ENCODE measurements at regions not wholly inside any gene's neighbourhood (a gene's known extent, or its start where the extent isn't known, plus 50 kb on each side); places are given as distances from the start of the nearest gene placed in this dataset.
"Not testable (repeated sequence)": the region's sequence is repeated elsewhere in the genome, so short reads cannot be mapped to it uniquely, and the experiment has no call there.

- DNase-seq (no peak), ATAC-seq (ENCODE audit: poor library complexity) (no peak)
- intact Hi-C loops (cut with DNase I), result no loop called here
Measured at GRCh38 chrX:47302396-47302795, 68.0 kb upstream of the ZNF157 start.

- DNase-seq; intact Hi-C loops (cut with DNase I); ATAC-seq (ENCODE audit: poor library complexity): not testable (repeated sequence)
Measured at GRCh38 chrX:47306471-47307023, 63.8 kb upstream of the ZNF157 start.

- ATAC-seq (ENCODE audit: poor library complexity) (no peak), DNase-seq (peak; percentile 49)
- intact Hi-C loops (cut with DNase I), result no loop called here
Measured at GRCh38 chrX:47311932-47312774, 58.2 kb upstream of the ZNF157 start.

- DNase-seq (no peak), ATAC-seq (ENCODE audit: poor library complexity) (no peak)
Measured at GRCh38 chrX:47313056-47313455, 57.3 kb upstream of the ZNF157 start.

GRCh38 chrX:47316276-47317025, 53.9 kb upstream of the ZNF157 start:
- ATAC-seq (ENCODE audit: poor library complexity) (no peak), DNase-seq (no peak)
- intact Hi-C loops (cut with DNase I), result no loop called here

More at GRCh38 chrX:47313056-47313455, 57.3 kb upstream of the ZNF157 start:
- intact Hi-C loops (cut with DNase I), result no loop called here
